ENCODE measurements at regions not wholly inside any gene's neighbourhood (a gene's known extent, or its start where the extent isn't known, plus 50 kb on each side); places are given as distances from the start of the nearest gene placed in this dataset.
"Not testable (repeated sequence)": the region's sequence is repeated elsewhere in the genome, so short reads cannot be mapped to it uniquely, and the experiment has no call there.

DNA sequence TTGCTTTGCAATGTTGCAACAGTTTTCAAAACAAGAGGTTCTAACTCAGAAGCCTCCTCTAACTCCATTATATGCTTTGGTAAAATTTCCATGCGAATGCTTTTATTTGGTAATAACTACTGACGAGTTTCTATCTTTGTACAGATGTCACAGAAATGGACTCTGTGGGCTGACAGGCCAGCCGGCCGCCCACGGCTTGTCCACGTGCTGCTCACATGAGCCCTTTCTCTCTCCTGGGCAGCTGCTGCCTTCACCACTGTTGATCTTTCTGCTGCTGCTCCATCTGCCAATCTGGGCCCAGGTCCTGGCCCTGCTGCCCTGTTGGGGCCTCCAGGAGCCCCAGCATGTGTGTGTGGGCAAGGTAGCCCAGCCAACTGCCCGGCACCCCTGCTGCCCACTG is 168.2 kb upstream of the TMEM132C start:
- no peak for DNase-seq

- DNase-seq = no peak
These were observed 163.8 kb upstream of the TMEM132C start for GRCh38 chr12:128103152-128103551.

DNA sequence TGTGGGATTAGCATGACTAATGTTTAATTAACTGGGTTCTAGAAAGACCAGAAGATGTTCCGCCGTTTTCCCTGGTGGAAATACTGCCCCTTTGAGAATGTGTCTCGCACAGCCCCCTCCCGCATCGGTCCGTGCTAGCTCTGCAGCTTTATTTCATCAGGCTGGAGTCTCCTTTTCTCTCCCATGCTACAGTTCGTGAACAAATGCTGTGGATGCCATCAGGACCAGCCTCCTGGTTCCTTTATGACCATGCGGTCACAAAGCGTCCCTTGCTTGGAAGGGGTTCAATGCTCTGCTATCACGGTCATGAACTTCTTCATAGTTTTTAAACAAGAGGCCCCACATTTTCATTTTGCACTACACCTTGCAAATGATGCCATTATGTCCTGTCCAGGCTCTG is 157.7 kb upstream of the TMEM132C start:
- DNase-seq = no peak

DNA sequence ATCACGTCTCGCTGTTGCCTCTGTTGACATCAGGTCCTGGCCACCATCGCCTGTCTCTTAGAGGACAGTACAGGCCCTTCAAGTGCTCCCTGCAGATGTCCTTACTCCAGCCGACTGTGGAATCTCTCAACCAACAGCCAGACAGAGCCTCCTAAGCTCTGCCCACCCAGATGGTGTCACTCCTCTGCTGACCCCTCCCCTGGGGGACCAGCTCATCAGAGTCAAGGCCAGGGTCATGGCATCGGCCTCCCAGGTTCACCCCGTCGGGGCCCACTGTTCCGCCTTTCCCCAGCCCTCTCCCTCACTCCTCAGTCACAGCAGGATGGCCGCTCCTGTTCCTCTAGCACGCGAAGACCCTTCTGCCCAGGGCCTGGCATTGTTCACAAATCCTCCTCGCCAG is 157.3 kb upstream of the TMEM132C start:
- DNase-seq = no peak

DNA sequence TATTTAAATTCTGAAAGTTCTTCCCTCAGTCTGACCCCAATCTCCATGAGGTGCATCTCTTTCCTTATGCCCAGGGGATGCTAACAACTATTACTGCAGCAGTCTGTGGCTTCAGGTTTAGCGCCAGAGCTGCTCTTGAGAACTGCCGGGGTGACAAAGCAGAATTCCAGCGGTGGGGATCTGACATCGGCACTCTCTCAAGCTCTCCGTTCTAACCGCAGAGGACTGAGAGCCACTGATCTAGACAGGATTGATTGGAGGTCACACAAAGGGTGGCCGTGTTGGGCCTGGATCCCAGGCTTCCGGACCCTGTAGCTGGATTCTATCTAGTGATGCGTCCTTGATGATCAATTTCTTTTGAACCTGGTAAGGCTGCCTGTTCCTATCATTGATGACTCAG is 155.6 kb upstream of the TMEM132C start:
- DNase-seq = no peak

GRCh38 chr12:128111951-128112350 is 155.0 kb upstream of the TMEM132C start:
- no peak for DNase-seq

GRCh38 chr12:128113250-128113649 is 153.7 kb upstream of the TMEM132C start:
- DNase-seq = not testable (repeated sequence)

- DNase-seq = no peak
These were observed 152.5 kb upstream of the TMEM132C start for GRCh38 chr12:128114485-128114884.

- DNase-seq = no peak
These were observed 150.4 kb upstream of the TMEM132C start for GRCh38 chr12:128116537-128116936.

DNA sequence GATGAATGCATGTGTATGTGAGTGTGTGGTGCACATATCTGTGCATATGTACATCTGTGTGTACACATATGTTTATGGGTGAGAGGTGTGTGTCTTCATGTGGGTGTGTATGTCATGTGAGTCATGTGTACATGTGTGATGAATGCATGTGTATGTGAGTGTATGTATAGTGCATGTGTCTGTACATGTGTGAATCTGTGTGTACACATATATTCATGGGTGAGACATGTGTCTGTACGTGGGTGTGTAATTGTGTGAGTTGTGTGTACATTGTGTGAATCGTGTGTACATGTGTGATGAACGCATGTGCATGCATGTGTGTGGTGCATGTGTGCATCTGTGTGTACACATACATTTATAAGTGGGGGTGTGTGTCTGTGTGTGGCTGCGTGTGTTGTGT is 146.9 kb upstream of the TMEM132C start:
- DNase-seq = no peak

GRCh38 chr12:128121424-128121823 is 145.5 kb upstream of the TMEM132C start:
- no peak for DNase-seq

DNA sequence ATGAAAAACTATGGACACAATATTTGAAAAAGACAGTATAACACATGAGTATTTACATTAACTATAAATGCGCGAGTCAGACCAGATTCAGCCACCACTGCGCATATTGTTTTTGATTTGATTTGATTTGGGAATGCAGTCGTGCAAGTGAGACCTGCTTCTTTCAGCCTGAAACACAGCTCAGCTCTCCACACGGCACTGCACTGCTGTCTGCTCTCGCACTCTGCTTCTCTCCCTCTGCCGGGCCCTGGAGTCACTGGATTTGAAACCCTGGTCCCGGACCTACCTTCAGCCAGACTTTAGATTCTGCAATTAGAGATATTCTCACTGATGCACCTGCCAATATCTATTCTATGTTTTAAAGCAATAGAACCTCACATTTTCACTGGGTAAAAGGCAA is 143.9 kb upstream of the TMEM132C start:
- no peak for DNase-seq

GRCh38 chr12:128131955-128132354 is 135.0 kb upstream of the TMEM132C start:
- DNase-seq = no peak

DNA sequence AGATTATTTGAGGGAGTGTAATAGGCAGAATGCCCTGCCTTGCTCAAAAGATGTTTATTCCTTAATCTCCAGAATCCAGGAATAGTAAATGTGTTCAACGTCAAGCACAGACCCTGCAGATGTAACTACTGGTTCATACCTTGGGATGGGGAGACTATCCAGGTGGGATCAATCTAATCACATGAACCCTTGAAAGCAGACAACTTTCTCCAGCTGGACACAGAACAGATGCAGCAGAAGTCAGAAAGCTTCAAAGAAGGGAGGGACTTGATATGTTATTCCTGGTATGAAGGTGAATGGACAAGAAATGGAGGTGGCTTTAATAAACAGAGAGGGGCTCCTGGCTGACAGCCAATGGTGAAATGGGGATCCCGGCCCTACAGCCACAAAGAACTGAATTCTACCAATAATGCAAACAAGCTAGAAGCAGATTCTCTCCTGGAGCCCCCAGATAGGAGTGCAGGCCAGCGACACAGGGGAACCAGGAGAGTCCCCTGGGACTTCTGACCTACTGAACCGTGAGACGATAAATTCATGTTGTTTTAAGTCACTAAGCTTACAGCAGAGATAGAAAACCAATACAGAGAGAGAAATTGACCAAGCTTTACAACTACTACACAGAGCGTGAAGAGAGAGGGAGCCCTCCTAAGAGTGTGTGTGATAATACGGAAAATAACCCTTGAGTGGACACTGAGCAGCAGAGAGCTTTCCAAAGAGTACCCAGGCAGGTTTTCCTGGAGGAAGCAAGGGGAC is 133.5 kb upstream of the TMEM132C start:
- no peak for DNase-seq

GRCh38 chr12:128137140-128137539 is 129.8 kb upstream of the TMEM132C start:
- no peak for DNase-seq

GRCh38 chr12:128138125-128138524 is 128.8 kb upstream of the TMEM132C start:
- DNase-seq = no peak

- no peak for DNase-seq
These were observed 126.4 kb upstream of the TMEM132C start for GRCh38 chr12:128140551-128140950.

GRCh38 chr12:128150961-128151360 is 116.0 kb upstream of the TMEM132C start:
- no peak for DNase-seq

DNA sequence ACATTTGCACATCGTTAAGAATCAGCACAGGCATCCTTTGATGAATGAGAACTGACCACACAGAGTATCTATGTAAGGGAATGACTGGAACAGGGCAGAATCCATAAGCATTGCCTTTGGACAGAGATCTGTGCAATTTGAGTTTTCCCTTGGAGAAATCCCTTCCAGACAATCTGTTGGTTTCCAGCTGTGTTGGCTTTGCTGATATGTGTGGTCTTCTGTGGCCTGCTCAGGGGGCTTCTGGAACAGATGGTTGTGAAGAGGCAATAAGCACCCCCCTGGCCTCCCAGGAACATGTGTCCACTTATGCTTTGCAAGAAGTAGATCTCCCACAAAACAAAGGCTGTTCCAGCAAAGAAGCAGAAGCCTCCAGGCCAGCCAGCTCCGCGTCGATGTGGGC is 111.4 kb upstream of the TMEM132C start:
- DNase-seq = no peak

- no peak for DNase-seq
These were observed 103.9 kb upstream of the TMEM132C start for GRCh38 chr12:128163086-128163485.

GRCh38 chr12:128164533-128164932 is 102.4 kb upstream of the TMEM132C start:
- DNase-seq = no peak

DNA sequence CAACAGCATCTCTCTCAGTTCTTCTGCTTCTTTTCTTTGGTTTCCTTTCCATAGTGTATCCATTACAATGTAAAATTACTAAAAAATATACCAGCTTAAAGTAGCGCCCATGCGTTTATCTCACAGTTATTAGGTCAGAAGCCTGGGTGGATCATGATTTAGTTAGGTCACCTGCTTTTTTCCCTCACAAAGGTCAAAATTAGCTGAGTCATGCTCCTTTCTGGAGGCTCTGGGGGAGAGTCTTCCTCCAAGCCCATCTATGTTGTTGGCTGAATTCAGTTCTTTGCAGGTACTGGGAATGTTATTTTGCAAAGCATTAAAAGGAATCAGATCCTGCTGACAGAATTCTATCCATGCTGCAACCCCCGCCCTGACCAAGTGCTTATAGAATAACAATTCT is 101.6 kb upstream of the TMEM132C start:
- DNase-seq = no peak

GRCh38 chr12:128168273-128168672 is 98.7 kb upstream of the TMEM132C start:
- DNase-seq = no peak

DNA sequence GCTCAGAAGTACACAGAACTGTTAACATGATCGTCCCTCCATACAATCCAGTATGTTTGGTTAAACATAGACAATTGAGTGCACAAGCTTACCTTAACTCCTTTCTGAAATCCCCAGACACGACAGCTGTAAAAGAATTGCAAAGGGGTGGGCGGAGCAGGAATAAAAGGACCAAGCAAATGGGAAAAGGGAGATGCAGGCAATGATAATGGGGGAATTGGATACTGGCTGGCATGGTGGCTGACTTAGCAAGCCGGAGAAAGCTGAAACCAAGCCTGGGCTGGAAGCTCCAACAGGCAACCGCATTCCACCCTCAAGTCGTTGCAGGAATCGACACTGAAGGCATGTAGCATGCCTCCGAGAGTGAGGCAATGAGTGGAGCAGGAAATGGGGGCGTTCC is 96.8 kb upstream of the TMEM132C start:
- DNase-seq = no peak

DNA sequence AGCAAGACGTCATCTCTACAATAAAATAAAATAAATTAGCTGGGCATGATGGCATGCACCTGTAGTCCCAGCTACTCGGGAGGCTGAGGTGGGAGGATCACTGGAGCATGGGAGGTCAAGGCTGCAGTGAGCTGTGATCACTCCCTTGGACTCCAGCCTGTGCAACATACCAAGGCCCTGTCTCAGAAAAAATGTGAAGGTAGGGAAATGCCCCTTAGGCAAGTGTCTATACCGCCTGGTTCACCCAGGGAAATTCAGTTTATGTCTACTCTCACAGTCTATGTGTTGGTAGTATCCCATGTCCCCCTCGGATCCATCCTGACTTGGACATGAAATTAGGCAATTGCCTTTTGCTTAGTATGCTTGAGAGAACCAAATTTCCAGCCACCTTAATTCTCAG is 88.4 kb upstream of the TMEM132C start:
- DNase-seq = no peak
